ENCODE measurements at regions not wholly inside any gene's neighbourhood (a gene's known extent, or its start where the extent isn't known, plus 50 kb on each side); places are given as distances from the start of the nearest gene placed in this dataset.

DNA sequence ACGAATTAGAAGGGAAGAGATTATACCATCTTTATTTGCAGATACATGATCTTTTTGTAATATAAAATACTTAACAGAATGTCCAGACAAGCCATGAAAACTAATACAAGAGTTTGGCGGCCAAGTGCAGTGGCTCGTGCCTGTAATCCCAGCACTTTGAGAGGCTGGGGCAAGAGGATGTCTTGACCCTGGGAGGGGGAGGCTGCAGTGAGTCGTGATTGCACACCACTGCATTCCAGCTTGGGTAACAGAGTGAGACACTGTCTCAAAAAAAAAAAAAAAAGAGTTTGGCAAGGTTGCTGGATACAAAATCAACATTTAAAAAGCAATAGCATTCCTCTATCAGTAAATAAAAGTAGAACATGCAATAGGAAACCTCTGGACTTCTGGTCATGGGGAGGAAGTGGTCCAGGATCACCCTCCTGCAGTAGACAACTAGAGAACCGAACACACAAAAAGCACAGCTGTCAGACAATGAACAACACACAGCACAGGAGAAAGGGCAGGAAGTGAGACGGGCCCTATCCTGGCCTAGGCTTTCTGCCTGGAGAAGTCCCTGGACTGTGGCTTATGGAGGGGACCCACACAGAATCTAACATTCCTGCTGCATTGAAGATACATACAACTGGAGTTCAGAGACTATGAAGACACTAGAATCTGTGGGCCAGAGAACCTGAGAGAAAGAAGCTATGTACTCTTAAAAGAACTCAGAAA, 118.9 kb upstream of the ARL4C start:
- H3K9me3 ChIP-seq (ENCODE audit: control insufficient read depth, low read length), result no peaks in the 10 kb centered on the region
- WGBS, result 72% methylated on average over 4 of the region's 6 CpGs

DNA sequence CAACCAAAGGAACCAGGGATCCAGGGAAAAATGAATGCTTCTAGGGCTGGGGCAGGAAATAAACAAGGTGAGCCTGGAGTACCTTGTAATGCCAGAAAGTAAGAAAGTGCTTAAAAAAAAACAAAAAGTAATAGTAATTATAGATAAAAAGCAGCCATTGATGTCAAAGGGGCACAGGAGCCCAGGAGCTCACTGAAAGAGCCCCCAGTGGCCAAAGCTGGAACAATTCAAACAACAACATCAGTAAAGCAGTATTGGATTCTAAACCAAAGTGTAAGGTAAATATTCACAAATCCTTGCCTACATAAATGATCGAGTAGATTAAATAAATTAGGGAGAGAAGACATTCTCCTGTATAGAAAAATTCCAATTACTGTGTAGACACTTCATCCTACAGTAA, 114.3 kb upstream of the ARL4C start:
- Histone ChIP-seq H3K4ac (ENCODE audit: low read depth in 1 of 2, low read length in 2 of 2) (no peak overlapping the region), H3K9me3 (ENCODE audit: control insufficient read depth, low read length) (no peaks in the 10 kb centered on the region), H4K91ac (ENCODE audit: low read length) (no peak overlapping the region), H4K8ac (ENCODE audit: low read length) (no peak overlapping the region), H2AFZ (ENCODE audit: low read depth, low read length) (no peak overlapping the region), H3K18ac (ENCODE audit: low read depth in 1 of 2, low read length in 2 of 2) (no peak overlapping the region), H3K36me3 (ENCODE audit: control insufficient read depth in 1 of 2, insufficient read depth in 2 of 2, low read depth in 1 of 2, low read length in 2 of 2) (no peaks in the 10 kb centered on the region), H2BK120ac (ENCODE audit: low read depth, low read length) (no peak overlapping the region), H3K4me3 (ENCODE audit: insufficient read depth in 1 of 2, low read depth in 1 of 2, low read length in 2 of 2) (no peak overlapping the region), H3K27ac (ENCODE audit: low read length, poor library complexity, severe bottlenecking) (no peak overlapping the region), H2AK5ac (ENCODE audit: low read length, severe bottlenecking) (peak overlapping the region; percentile 20), H3K4me1 (ENCODE audit: control insufficient read depth, insufficient read depth, low read depth, low read length) (no peaks in the 10 kb centered on the region), H3K27me3 (ENCODE audit: control insufficient read depth in 1 of 2, insufficient read depth in 1 of 2, low read length in 2 of 2) (no peaks in the 10 kb centered on the region), H3K14ac (ENCODE audit: low read length in 2 of 2) (no peak overlapping the region), H3K79me1 (replicated peaks; ENCODE audit: low read length, poor library complexity, severe bottlenecking) (no peaks in the 10 kb centered on the region), H3K23ac (ENCODE audit: low read length in 2 of 2) (no peak overlapping the region), H3K9ac (ENCODE audit: low read length) (no peak overlapping the region), H2BK5ac (ENCODE audit: low read depth, low read length, poor library complexity, severe bottlenecking) (no peak overlapping the region), H2BK15ac (ENCODE audit: low read depth, poor library complexity, severe bottlenecking) (no peak overlapping the region), H2BK12ac (ENCODE audit: low read length in 2 of 2) (no peak overlapping the region), H3K4me2 (ENCODE audit: low read length, poor library complexity, severe bottlenecking) (no peak overlapping the region)
- no CpG with 5 or more reads among the region's 1 CpG for WGBS
- DNase-seq, result peak; percentile 10

More for the DNA sequence above, 118.9 kb upstream of the ARL4C start:
- Histone ChIP-seq H2AFZ (ENCODE audit: low read depth, low read length) (no peak overlapping the region), H2AK5ac (ENCODE audit: low read length, severe bottlenecking) (no peak overlapping the region), H2BK120ac (ENCODE audit: low read depth, low read length) (no peak overlapping the region), H3K27ac (ENCODE audit: low read length, poor library complexity, severe bottlenecking) (no peak overlapping the region), H3K4me3 (ENCODE audit: insufficient read depth in 1 of 2, low read depth in 1 of 2, low read length in 2 of 2) (no peak overlapping the region), H3K4ac (ENCODE audit: low read depth in 1 of 2, low read length in 2 of 2) (no peak overlapping the region), H3K79me1 (replicated peaks; ENCODE audit: low read length, poor library complexity, severe bottlenecking) (no peaks in the 10 kb centered on the region), H3K4me2 (ENCODE audit: low read length, poor library complexity, severe bottlenecking) (no peak overlapping the region), H3K9ac (ENCODE audit: low read length) (no peak overlapping the region), H2BK5ac (ENCODE audit: low read depth, low read length, poor library complexity, severe bottlenecking) (no peak overlapping the region), H2BK15ac (ENCODE audit: low read depth, poor library complexity, severe bottlenecking) (no peak overlapping the region), H3K4me1 (ENCODE audit: control insufficient read depth, insufficient read depth, low read depth, low read length) (no peaks in the 10 kb centered on the region), H3K14ac (ENCODE audit: low read length in 2 of 2) (no peak overlapping the region), H3K18ac (ENCODE audit: low read depth in 1 of 2, low read length in 2 of 2) (no peak overlapping the region), H2BK12ac (ENCODE audit: low read length in 2 of 2) (no peak overlapping the region), H3K36me3 (ENCODE audit: control insufficient read depth in 1 of 2, insufficient read depth in 2 of 2, low read depth in 1 of 2, low read length in 2 of 2) (no peaks in the 10 kb centered on the region), H4K91ac (ENCODE audit: low read length) (no peak overlapping the region), H4K8ac (ENCODE audit: low read length) (no peak overlapping the region), H3K27me3 (ENCODE audit: control insufficient read depth in 1 of 2, insufficient read depth in 1 of 2, low read length in 2 of 2) (no peaks in the 10 kb centered on the region), H3K23ac (ENCODE audit: low read length in 2 of 2) (no peak overlapping the region)
- no peak for DNase-seq

DNA sequence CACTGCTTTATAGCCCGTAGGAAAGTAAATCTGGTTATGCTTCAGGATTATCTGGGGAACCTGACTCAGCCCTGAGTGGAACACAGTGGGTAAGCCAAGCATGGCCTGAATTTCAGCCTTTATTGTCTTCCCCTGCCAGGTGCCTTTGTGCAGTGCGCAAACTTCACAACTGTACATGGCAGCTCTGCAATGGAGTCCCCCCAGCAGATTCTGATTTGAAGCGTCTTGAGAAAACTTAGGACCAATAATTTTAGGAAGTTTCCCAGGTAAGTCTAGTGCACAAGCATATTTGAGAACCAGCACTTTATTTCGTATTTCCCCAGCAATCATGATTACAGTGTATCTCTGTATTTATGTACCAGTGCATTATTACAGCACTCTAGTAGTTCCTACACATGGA, 112.1 kb upstream of the ARL4C start:
- 98% methylated on average over 4 of the region's 4 CpGs for WGBS
- no peaks in the 10 kb centered on the region for H3K36me3 ChIP-seq (ENCODE audit: control insufficient read depth in 1 of 2, insufficient read depth in 2 of 2, low read depth in 1 of 2, low read length in 2 of 2)
- H4K8ac ChIP-seq (ENCODE audit: low read length), result no peak overlapping the region
- no peak overlapping the region for H3K18ac ChIP-seq (ENCODE audit: low read depth in 1 of 2, low read length in 2 of 2)
- peaks cover 3% of the 10 kb centered on the region for H3K4me1 ChIP-seq (ENCODE audit: control insufficient read depth, insufficient read depth, low read depth, low read length)
- DNase-seq, result no peak
- H2BK12ac ChIP-seq (ENCODE audit: low read length in 2 of 2), result no peak overlapping the region
- no peak overlapping the region for H3K27ac ChIP-seq (ENCODE audit: low read length, poor library complexity, severe bottlenecking)
- no peaks in the 10 kb centered on the region for H3K9me3 ChIP-seq (ENCODE audit: control insufficient read depth, low read length)
- no peak overlapping the region for H3K23ac ChIP-seq (ENCODE audit: low read length in 2 of 2)
- peak overlapping the region; percentile 61 for H2AK5ac ChIP-seq (ENCODE audit: low read length, severe bottlenecking)
- H3K79me1 ChIP-seq (replicated peaks; ENCODE audit: low read length, poor library complexity, severe bottlenecking), result no peaks in the 10 kb centered on the region
- no peak overlapping the region for H2BK5ac ChIP-seq (ENCODE audit: low read depth, low read length, poor library complexity, severe bottlenecking)
- H2BK120ac ChIP-seq (ENCODE audit: low read depth, low read length), result no peak overlapping the region
- H3K9ac ChIP-seq (ENCODE audit: low read length), result no peak overlapping the region
- no peaks in the 10 kb centered on the region for H3K27me3 ChIP-seq (ENCODE audit: control insufficient read depth in 1 of 2, insufficient read depth in 1 of 2, low read length in 2 of 2)
- H3K4me3 ChIP-seq (ENCODE audit: insufficient read depth in 1 of 2, low read depth in 1 of 2, low read length in 2 of 2), result no peak overlapping the region
- H4K91ac ChIP-seq (ENCODE audit: low read length), result no peak overlapping the region
- no peak overlapping the region for H3K4ac ChIP-seq (ENCODE audit: low read depth in 1 of 2, low read length in 2 of 2)
- no peak overlapping the region for H2BK15ac ChIP-seq (ENCODE audit: low read depth, poor library complexity, severe bottlenecking)
- no peak overlapping the region for H2AFZ ChIP-seq (ENCODE audit: low read depth, low read length)
- no peak overlapping the region for H3K14ac ChIP-seq (ENCODE audit: low read length in 2 of 2)
- no peak overlapping the region for H3K4me2 ChIP-seq (ENCODE audit: low read length, poor library complexity, severe bottlenecking)

DNA sequence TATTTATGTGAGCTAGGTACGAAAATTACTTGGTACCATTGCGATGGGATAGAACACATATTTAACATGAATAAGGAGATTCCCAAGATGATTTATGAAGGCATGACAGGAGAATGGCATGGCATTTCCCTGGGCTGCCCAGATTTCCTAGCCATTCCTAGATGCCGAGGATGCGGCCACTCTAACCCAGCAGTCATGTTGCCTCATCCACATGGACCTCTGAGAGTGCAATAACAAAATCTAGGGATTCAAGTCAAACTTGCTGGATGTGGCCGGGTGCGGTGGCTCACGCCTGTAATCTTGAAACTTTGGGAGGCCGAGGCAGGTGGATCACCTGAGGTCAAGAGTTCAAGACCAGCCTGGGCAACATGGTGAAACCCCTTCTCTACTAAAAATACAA, 110.8 kb upstream of the ARL4C start:
- Histone ChIP-seq H2AFZ (ENCODE audit: low read depth, low read length) (no peak overlapping the region), H4K8ac (ENCODE audit: low read length) (no peak overlapping the region), H3K23ac (ENCODE audit: low read length in 2 of 2) (no peak overlapping the region), H3K18ac (ENCODE audit: low read depth in 1 of 2, low read length in 2 of 2) (no peak overlapping the region), H3K27ac (ENCODE audit: low read length, poor library complexity, severe bottlenecking) (no peak overlapping the region), H3K4me3 (ENCODE audit: insufficient read depth in 1 of 2, low read depth in 1 of 2, low read length in 2 of 2) (no peak overlapping the region), H3K4me2 (ENCODE audit: low read length, poor library complexity, severe bottlenecking) (no peak overlapping the region), H3K4ac (ENCODE audit: low read depth in 1 of 2, low read length in 2 of 2) (no peak overlapping the region), H3K4me1 (ENCODE audit: control insufficient read depth, insufficient read depth, low read depth, low read length) (peaks cover 9% of the 10 kb centered on the region), H2BK120ac (ENCODE audit: low read depth, low read length) (no peak overlapping the region), H4K91ac (ENCODE audit: low read length) (no peak overlapping the region), H2AK5ac (ENCODE audit: low read length, severe bottlenecking) (peak overlapping the region; percentile 53), H3K9ac (ENCODE audit: low read length) (no peak overlapping the region), H3K27me3 (ENCODE audit: control insufficient read depth in 1 of 2, insufficient read depth in 1 of 2, low read length in 2 of 2) (no peaks in the 10 kb centered on the region), H2BK15ac (ENCODE audit: low read depth, poor library complexity, severe bottlenecking) (no peak overlapping the region), H2BK5ac (ENCODE audit: low read depth, low read length, poor library complexity, severe bottlenecking) (no peak overlapping the region), H3K9me3 (ENCODE audit: control insufficient read depth, low read length) (no peaks in the 10 kb centered on the region), H3K14ac (ENCODE audit: low read length in 2 of 2) (no peak overlapping the region), H3K79me1 (replicated peaks; ENCODE audit: low read length, poor library complexity, severe bottlenecking) (no peaks in the 10 kb centered on the region), H3K36me3 (ENCODE audit: control insufficient read depth in 1 of 2, insufficient read depth in 2 of 2, low read depth in 1 of 2, low read length in 2 of 2) (no peaks in the 10 kb centered on the region), H2BK12ac (ENCODE audit: low read length in 2 of 2) (no peak overlapping the region)
- 84% methylated on average over 8 of the region's 8 CpGs for WGBS
- no peak for DNase-seq

All from mesenchymal stem cell (in vitro differentiated cells and primary cell).